HEK293 (cell line): ENCODE measurements at regions not wholly inside any gene's neighbourhood (a gene's known extent, or its start where the extent isn't known, plus 50 kb on each side); places are given as distances from the start of the nearest gene placed in this dataset.
"Not testable (repeated sequence)": the region's sequence is repeated elsewhere in the genome, so short reads cannot be mapped to it uniquely, and the experiment has no call there.

Experiments used
- CTCF ChIA-PET: fragments of 350-600 bp; formaldehyde crosslinking; extraction: SDS; loops from one replicate; lab custom pipeline; 2021; ENCODE audit warnings: antibody characterized with exemption; lab: Yijun Ruan, JAX
- POLR2A ChIA-PET: fragments of 300-600 bp; formaldehyde crosslinking; extraction: SDS; loops from one replicate; lab custom pipeline; 2020; ENCODE audit warnings: antibody characterized with exemption, inconsistent platforms; lab: Yijun Ruan, JAX
- H3K27ac ChIP-seq: fragments of 200-500 bp; sonication (Bioruptor generic); 2 replicates; pipeline ENCODE4 v1.5.1; 2014; ENCODE audit warnings: low read depth, low read length, control low read depth, inconsistent platforms; ENCODE audit errors: extremely low read depth
- H3K36me3 ChIP-seq, 2 experiments: fragments of 200-500 bp in 1 of 2; sonication (Bioruptor generic) in 1 of 2; 1 replicate in 1 of 2; 2 replicates in 1 of 2; pipeline ENCODE4 v1.5.1; 2014 to 2017; ENCODE audit warnings: inconsistent platforms in 2 of 2, low read length in 2 of 2; ENCODE audit not compliant: control insufficient read depth in 2 of 2, insufficient read depth in 1 of 2
- H3K4me1 ChIP-seq: fragments of 200-500 bp; sonication (Bioruptor generic); 2 replicates; pipeline ENCODE4 v1.5.1; 2014; ENCODE audit warnings: mild to moderate bottlenecking, low read length, inconsistent platforms; ENCODE audit not compliant: control insufficient read depth, insufficient read depth
- H3K4me3 ChIP-seq: 2 replicates; pipeline ENCODE4 v1.5.1; 2011; ENCODE audit warnings: low read depth, mild to moderate bottlenecking, control low read depth, low read length, moderate library complexity
- H3K9me3 ChIP-seq: fragments of 200-500 bp; sonication (Bioruptor generic); 2 replicates; pipeline ENCODE4 v1.5.1; 2014; ENCODE audit warnings: low read depth, low read length, inconsistent platforms; ENCODE audit not compliant: control insufficient read depth, insufficient read depth
- EGR2 ChIP-seq: fragments of 450-650 bp; formaldehyde crosslinking; IDR thresholded peaks from 2 replicates; pipeline ENCODE4 v1.5.1; 2016; ENCODE audit warnings: low read depth, missing biosample characterization, missing genetic modification characterization
- MEIS1 ChIP-seq: sonication (generic); formaldehyde crosslinking; IDR thresholded peaks from 2 replicates; pipeline ENCODE4 v1.8.1; 2022; ENCODE audit warnings: missing genetic modification reagents, mild to moderate bottlenecking, borderline replicate concordance
- MYNN ChIP-seq: fragments of 450-650 bp; formaldehyde crosslinking; IDR thresholded peaks from 2 replicates; pipeline ENCODE4 v1.5.1; 2016; ENCODE audit warnings: missing biosample characterization, missing genetic modification characterization, borderline replicate concordance
- SP7 ChIP-seq: fragments of 450-650 bp; formaldehyde crosslinking; IDR thresholded peaks from 2 replicates; pipeline ENCODE4 v1.5.1; 2016; ENCODE audit warnings: missing biosample characterization, missing genetic modification characterization
- ZBTB17 ChIP-seq: fragments of 450-650 bp; formaldehyde crosslinking; IDR thresholded peaks from 2 replicates; pipeline ENCODE4 v1.5.1; 2016; ENCODE audit warnings: missing biosample characterization, missing genetic modification characterization
- ZNF114 ChIP-seq: fragments of 450-650 bp; formaldehyde crosslinking; IDR thresholded peaks from 2 replicates; pipeline ENCODE4 v1.5.0; 2017; ENCODE audit warnings: missing biosample characterization, missing genetic modification characterization
- ZNF16 ChIP-seq: fragments of 450-650 bp; formaldehyde crosslinking; IDR thresholded peaks from 2 replicates; pipeline ENCODE4 v1.5.1; 2016; ENCODE audit warnings: low read depth, missing biosample characterization, missing genetic modification characterization
- ZNF184 ChIP-seq: fragments of 450-650 bp; IDR thresholded peaks from 2 replicates; pipeline ENCODE4 v1.5.1; 2018; ENCODE audit warnings: missing biosample characterization, mild to moderate bottlenecking, missing genetic modification characterization
- ZNF211 ChIP-seq: fragments of 450-650 bp; formaldehyde crosslinking; IDR thresholded peaks from 2 replicates; pipeline ENCODE4 v1.5.1; 2016; ENCODE audit warnings: low read depth, missing biosample characterization, missing genetic modification characterization
- ZNF266 ChIP-seq: fragments of 450-650 bp; formaldehyde crosslinking; IDR thresholded peaks from 2 replicates; pipeline ENCODE4 v1.5.1; 2016; ENCODE audit warnings: missing biosample characterization, missing genetic modification characterization, low read depth
- ZNF394 ChIP-seq: fragments of 450-650 bp; formaldehyde crosslinking; IDR thresholded peaks from 2 replicates; pipeline ENCODE4 v1.5.1; 2016; ENCODE audit warnings: missing biosample characterization, missing genetic modification characterization, mild to moderate bottlenecking, moderate library complexity, borderline replicate concordance
- ZNF549 ChIP-seq: fragments of 450-650 bp; IDR thresholded peaks from 2 replicates; pipeline ENCODE4 v1.5.1; 2018; ENCODE audit warnings: missing biosample characterization, missing genetic modification characterization, mild to moderate bottlenecking, inconsistent platforms, moderate library complexity
- ZNF639 ChIP-seq: fragments of 450-650 bp; formaldehyde crosslinking; IDR thresholded peaks from 2 replicates; pipeline ENCODE4 v1.5.1; 2016; ENCODE audit warnings: missing biosample characterization, missing genetic modification characterization
- ZNF658 ChIP-seq: fragments of 450-650 bp; formaldehyde crosslinking; IDR thresholded peaks from 2 replicates; pipeline ENCODE4; 2016; ENCODE audit warnings: missing biosample characterization, missing genetic modification characterization
- ZNF677 ChIP-seq: fragments of 450-650 bp; IDR thresholded peaks from 2 replicates; pipeline ENCODE4 v1.5.0; 2018; ENCODE audit warnings: missing biosample characterization, mild to moderate bottlenecking, missing genetic modification characterization, moderate library complexity
- ZNF791 ChIP-seq: fragments of 450-650 bp; formaldehyde crosslinking; IDR thresholded peaks from 2 replicates; pipeline ENCODE4 v1.5.1; 2016; ENCODE audit warnings: missing biosample characterization, missing genetic modification characterization

DNA sequence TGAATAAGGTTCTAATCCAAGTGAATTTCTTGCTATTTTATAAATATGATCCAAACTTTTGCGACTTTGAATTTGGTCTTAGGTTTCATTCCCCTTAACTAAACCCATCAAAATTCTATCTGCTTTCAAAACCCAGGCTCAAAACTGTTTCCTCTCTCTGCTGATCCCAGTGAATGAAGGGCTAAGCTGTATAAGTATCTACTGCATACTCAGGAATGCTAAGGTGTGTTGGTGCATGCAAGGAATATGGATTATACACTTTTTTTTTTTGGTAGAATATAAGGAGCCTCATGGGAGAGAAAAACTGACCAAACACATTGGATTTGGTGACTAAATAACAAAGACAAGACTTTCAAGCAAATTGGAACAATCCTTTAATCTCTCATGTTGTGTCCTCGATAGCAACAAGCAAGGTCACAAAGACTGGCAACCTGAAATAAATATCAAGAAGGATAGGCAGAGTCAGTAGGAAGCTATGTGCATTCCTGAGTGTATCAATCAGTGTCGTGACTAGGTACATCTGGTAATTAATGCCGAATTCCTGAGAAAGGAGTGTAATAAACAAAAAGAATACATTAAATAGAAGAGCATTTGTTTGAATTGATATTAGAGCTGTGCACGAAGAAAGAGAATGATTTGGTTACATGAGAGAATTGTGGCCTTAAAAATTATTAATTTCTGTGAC is 74.3 kb upstream of the KCTD8 start:
- ChIA-PET POLR2A (no interaction called here), CTCF (interaction anchor here (0.6 kb wide), 1 partner anchor 61 kb away, joined by 4 read pairs; no protein-coding TSS in a partner anchor)
- no peaks in the 10 kb centered on the region for H3K9me3 ChIP-seq
- H3K4me3 ChIP-seq: no peak overlapping the region
- no peak overlapping the region for H3K27ac ChIP-seq
- no peak for TF ChIP-seq ZBTB17 (tag by site-specific recombination)
- no peak for TF ChIP-seq ZNF677
- no peak for TF ChIP-seq ZNF394 (tag by site-specific recombination)
- TF ChIP-seq ZNF658 (tag by site-specific recombination): no peak
- TF ChIP-seq ZNF639 (tag by site-specific recombination): no peak
- no peak for TF ChIP-seq ZNF211 (tag by site-specific recombination)
- TF ChIP-seq ZNF266: no peak
- no peak for TF ChIP-seq ZNF114 (tag by site-specific recombination)
- TF ChIP-seq MYNN (tag by site-specific recombination): no peak
- no peak for TF ChIP-seq ZNF549 (tag by site-specific recombination)
- TF ChIP-seq SP7 (tag by site-specific recombination): no peak
- TF ChIP-seq EGR2 (tag by site-specific recombination): no peak
- TF ChIP-seq ZNF791 (tag by site-specific recombination): no peak
- TF ChIP-seq ZNF16 (tag by site-specific recombination): no peak
- TF ChIP-seq ZNF184 (tag by site-specific recombination): no peak
- TF ChIP-seq MEIS1 (CRISPR knock-in tag): no peak
- no peaks in the 10 kb centered on the region for H3K4me1 ChIP-seq
- no peaks in the 10 kb centered on the region for H3K36me3 ChIP-seq

GRCh38 chr4:44502216-44502615 is 53.6 kb upstream of the KCTD8 start:
- H3K4me3 ChIP-seq, H3K9me3 ChIP-seq, H3K27ac ChIP-seq, POLR2A ChIA-PET, H3K4me1 ChIP-seq, H3K36me3 ChIP-seq: not testable (repeated sequence)
- CTCF ChIA-PET: interaction anchor here (0.6 kb wide), 1 partner anchor 286 kb away, joined by 3 read pairs; no protein-coding TSS in a partner anchor
